ENCODE measurements at regions not wholly inside any gene's neighbourhood (a gene's known extent, or its start where the extent isn't known, plus 50 kb on each side); places are given as distances from the start of the nearest gene placed in this dataset.

- TF ChIP-seq CTCF (conservative IDR thresholded peaks at IDR 0.05; ENCODE audit: low read length) (no peak), EZH2phosphoT487 (IDR thresholded peaks at IDR 0.05; ENCODE audit: borderline replicate concordance, low read depth, low read length) (no peak)
These were observed 200.7 kb upstream of the ZMIZ1 start for GRCh38 chr10:78868048-78868447.

All from OCI-LY7 (cell line).